B cell (primary cell): ENCODE measurements at regions not wholly inside any gene's neighbourhood (a gene's known extent, or its start where the extent isn't known, plus 50 kb on each side); places are given as distances from the start of the nearest gene placed in this dataset.

Experiments used
- CTCF ChIP-seq: fragments of 200-600 bp; IDR thresholded peaks from one replicate; pipeline ENCODE4 v1.8.0; 2022; ENCODE audit warnings: antibody characterized with exemption, mild to moderate bottlenecking
- EZH2 ChIP-seq: IDR thresholded peaks from 2 replicates; pipeline ENCODE4 v1.6.1; 2012; ENCODE audit warnings: borderline replicate concordance, low read depth, mild to moderate bottlenecking, moderate library complexity, low read length; ENCODE audit not compliant: insufficient read depth, poor library complexity, severe bottlenecking

GRCh38 chr4:117225471-117225870 lies 140.1 kb upstream of the TRAM1L1 start:
- no peak for TF ChIP-seq CTCF
- TF ChIP-seq EZH2 = no peak
